HK-2 (cell line): ENCODE measurements at regions not wholly inside any gene's neighbourhood (a gene's known extent, or its start where the extent isn't known, plus 50 kb on each side); places are given as distances from the start of the nearest gene placed in this dataset.
"Not testable (repeated sequence)": the region's sequence is repeated elsewhere in the genome, so short reads cannot be mapped to it uniquely, and the experiment has no call there.

Experiments used
- DNase-seq: peaks from one replicate; pipeline ENCODE4 v3.0.0-alpha.2; 2018; ENCODE audit not compliant: unreplicated experiment

GRCh38 chr5:94102849-94103248, 361.4 kb upstream of the POU5F2 start:
- no peak for DNase-seq

- DNase-seq: not testable (repeated sequence)
Measured at GRCh38 chr5:94097384-94097783, 356.0 kb upstream of the POU5F2 start.

- no peak for DNase-seq
Measured at GRCh38 chr5:94094793-94095441, 353.5 kb upstream of the POU5F2 start.

GRCh38 chr5:94093300-94093699, 351.9 kb upstream of the POU5F2 start:
- DNase-seq: no peak

- not testable (repeated sequence) for DNase-seq
Measured at GRCh38 chr5:94086635-94087034, 345.2 kb upstream of the POU5F2 start.

GRCh38 chr5:94086194-94086593, 344.8 kb upstream of the POU5F2 start:
- DNase-seq: no peak

GRCh38 chr5:94082405-94082804, 341.0 kb upstream of the POU5F2 start:
- DNase-seq: no peak

- no peak for DNase-seq
Measured at GRCh38 chr5:94081088-94081487, 339.7 kb upstream of the POU5F2 start.

- DNase-seq: no peak
Measured at GRCh38 chr5:94080390-94080789, 339.0 kb upstream of the POU5F2 start.

- no peak for DNase-seq
Measured at GRCh38 chr5:94072116-94072515, 330.7 kb upstream of the POU5F2 start.

GRCh38 chr5:94066437-94067207, 325.2 kb upstream of the POU5F2 start:
- DNase-seq: no peak

GRCh38 chr5:94064025-94064424, 322.6 kb upstream of the POU5F2 start:
- DNase-seq: no peak

- no peak for DNase-seq
Measured at GRCh38 chr5:94057655-94058054, 316.3 kb upstream of the POU5F2 start.

- DNase-seq: no peak
Measured at GRCh38 chr5:94057217-94057616, 315.8 kb upstream of the POU5F2 start.

- not testable (repeated sequence) for DNase-seq
Measured at GRCh38 chr5:94049307-94049922, 308.0 kb upstream of the POU5F2 start.

- no peak for DNase-seq
Measured at GRCh38 chr5:94045839-94046782, 304.7 kb upstream of the POU5F2 start.

GRCh38 chr5:94043311-94043710, 301.9 kb upstream of the POU5F2 start:
- no peak for DNase-seq

GRCh38 chr5:94040591-94041148, 299.3 kb upstream of the POU5F2 start:
- DNase-seq: no peak

GRCh38 chr5:94039101-94039500, 297.7 kb upstream of the POU5F2 start:
- no peak for DNase-seq

- DNase-seq: no peak
Measured at GRCh38 chr5:94031631-94032030, 290.2 kb upstream of the POU5F2 start.

- DNase-seq: no peak
Measured at GRCh38 chr5:94028001-94028400, 286.6 kb upstream of the POU5F2 start.

- no peak for DNase-seq
Measured at GRCh38 chr5:94027145-94027544, 285.7 kb upstream of the POU5F2 start.
